Mucosa of descending colon (tissue), 3 donors: ENCODE measurements at regions not wholly inside any gene's neighbourhood (a gene's known extent, or its start where the extent isn't known, plus 50 kb on each side); places are given as distances from the start of the nearest gene placed in this dataset.

Experiments
- ATAC-seq: fragments of 200-7000 bp; cut with Tn5 transposase; one replicate; pipeline ENCODE4 v1.9.1; 2020; ENCODE audit warnings: mild to moderate bottlenecking, moderate library complexity
- DNase-seq, 3 donors: peaks; one replicate each; pipeline ENCODE4 v3.0.0-alpha.2; 2020
- H3K36me3 ChIP-seq: fragments of 200-600 bp; one replicate; pipeline ENCODE4 v1.8.0; 2021; ENCODE audit warnings: low read depth, mild to moderate bottlenecking
- H3K4me1 ChIP-seq: fragments of 200-600 bp; one replicate; pipeline ENCODE4 v1.8.0; 2021; ENCODE audit warnings: low read depth, mild to moderate bottlenecking
- H3K4me3 ChIP-seq: fragments of 200-600 bp; one replicate; pipeline ENCODE4 v1.8.0; 2021; ENCODE audit warnings: mild to moderate bottlenecking
- H3K9me3 ChIP-seq: fragments of 200-600 bp; one replicate; pipeline ENCODE4 v1.8.0; 2021; ENCODE audit warnings: mild to moderate bottlenecking
- CTCF ChIP-seq: fragments of 200-600 bp; IDR thresholded peaks from one replicate; pipeline ENCODE4 v1.8.0; 2022; ENCODE audit warnings: antibody characterized with exemption, mild to moderate bottlenecking
- intact Hi-C, 2 donors: fragments of 100-400 bp; cut with DNase I in 1 of 2; cut with micrococcal nuclease in 1 of 2; formaldehyde crosslinking; loops; one replicate each; pipeline versions ENCODE4 v1.11.0 to v1.11.1; 2022; cut with DNase I, micrococcal nuclease
- donor health status: DM: no; HTN: no; CAD: no; lungs with moderate emphysema.
- donor health status: DM: no; HTN: no; CAD: no.
- donor health status: DM: no; HTN: yes; CAD: no.

- ATAC-seq (no peak), DNase-seq (no peak)
- TF ChIP-seq CTCF: no peak
- H3K4me3 ChIP-seq: no peak overlapping the region
- intact Hi-C loops: no loop called here
- H3K36me3 ChIP-seq: no peaks in the 10 kb centered on the region
- no peaks in the 10 kb centered on the region for H3K4me1 ChIP-seq
- H3K9me3 ChIP-seq: no peaks in the 10 kb centered on the region
Observed at GRCh38 chr17:56648321-56648720, 54.8 kb downstream of the NOG start.

GRCh38 chr17:56648806-56649205 is 55.3 kb downstream of the NOG start:
- Histone ChIP-seq H3K4me3 (no peak overlapping the region), H3K4me1 (no peaks in the 10 kb centered on the region), H3K36me3 (no peaks in the 10 kb centered on the region), H3K9me3 (no peaks in the 10 kb centered on the region)
- no peak for TF ChIP-seq CTCF
- intact Hi-C loops: no loop called here
- DNase-seq (no peak), ATAC-seq (no peak)

- no peak for DNase-seq
- no peaks in the 10 kb centered on the region for H3K4me1 ChIP-seq
- no peak for ATAC-seq
- no peak for TF ChIP-seq CTCF
- intact Hi-C loops: no loop called here
- no peak overlapping the region for H3K4me3 ChIP-seq
- no peaks in the 10 kb centered on the region for H3K9me3 ChIP-seq
- no peaks in the 10 kb centered on the region for H3K36me3 ChIP-seq
Observed at GRCh38 chr17:56652628-56653027, 59.1 kb downstream of the NOG start.

- H3K4me1 ChIP-seq: no peaks in the 10 kb centered on the region
- ATAC-seq (no peak), DNase-seq (peak in 1 of 3 donors; percentile 12)
- no peak for TF ChIP-seq CTCF
- intact Hi-C loops: no loop called here
- no peaks in the 10 kb centered on the region for H3K9me3 ChIP-seq
- no peaks in the 10 kb centered on the region for H3K36me3 ChIP-seq
- H3K4me3 ChIP-seq: no peak overlapping the region
Observed at GRCh38 chr17:56653877-56654276, 60.4 kb downstream of the NOG start.

- H3K36me3 ChIP-seq: no peaks in the 10 kb centered on the region
- DNase-seq (no peak), ATAC-seq (no peak)
- intact Hi-C loops: no loop called here
- H3K4me3 ChIP-seq: no peak overlapping the region
- no peaks in the 10 kb centered on the region for H3K9me3 ChIP-seq
- TF ChIP-seq CTCF: no peak
- H3K4me1 ChIP-seq: no peaks in the 10 kb centered on the region
Observed at GRCh38 chr17:56656701-56657327, 63.3 kb downstream of the NOG start.

- H3K4me3 ChIP-seq: no peak overlapping the region
- no peak for DNase-seq
- no peak for TF ChIP-seq CTCF
- intact Hi-C loops: no loop called here
- H3K36me3 ChIP-seq: no peaks in the 10 kb centered on the region
- H3K9me3 ChIP-seq: no peaks in the 10 kb centered on the region
- ATAC-seq: no peak
- H3K4me1 ChIP-seq: no peaks in the 10 kb centered on the region
Observed at GRCh38 chr17:56658648-56659047, 65.1 kb downstream of the NOG start.
